ENCODE measurements at regions not wholly inside any gene's neighbourhood (a gene's known extent, or its start where the extent isn't known, plus 50 kb on each side); places are given as distances from the start of the nearest gene placed in this dataset.
"Not testable (repeated sequence)": the region's sequence is repeated elsewhere in the genome, so short reads cannot be mapped to it uniquely, and the experiment has no call there.

GRCh38 chr1:47682786-47683350, 245.0 kb downstream of the FOXD2 start:
- DNase-seq (ENCODE audit: low read depth, low spot score), result no peak

GRCh38 chr1:47683401-47683800, 245.6 kb downstream of the FOXD2 start:
- no peak for DNase-seq (ENCODE audit: low read depth, low spot score)

- DNase-seq (ENCODE audit: low read depth, low spot score), result no peak
Measured at GRCh38 chr1:47684518-47684917, 246.7 kb downstream of the FOXD2 start.

DNA sequence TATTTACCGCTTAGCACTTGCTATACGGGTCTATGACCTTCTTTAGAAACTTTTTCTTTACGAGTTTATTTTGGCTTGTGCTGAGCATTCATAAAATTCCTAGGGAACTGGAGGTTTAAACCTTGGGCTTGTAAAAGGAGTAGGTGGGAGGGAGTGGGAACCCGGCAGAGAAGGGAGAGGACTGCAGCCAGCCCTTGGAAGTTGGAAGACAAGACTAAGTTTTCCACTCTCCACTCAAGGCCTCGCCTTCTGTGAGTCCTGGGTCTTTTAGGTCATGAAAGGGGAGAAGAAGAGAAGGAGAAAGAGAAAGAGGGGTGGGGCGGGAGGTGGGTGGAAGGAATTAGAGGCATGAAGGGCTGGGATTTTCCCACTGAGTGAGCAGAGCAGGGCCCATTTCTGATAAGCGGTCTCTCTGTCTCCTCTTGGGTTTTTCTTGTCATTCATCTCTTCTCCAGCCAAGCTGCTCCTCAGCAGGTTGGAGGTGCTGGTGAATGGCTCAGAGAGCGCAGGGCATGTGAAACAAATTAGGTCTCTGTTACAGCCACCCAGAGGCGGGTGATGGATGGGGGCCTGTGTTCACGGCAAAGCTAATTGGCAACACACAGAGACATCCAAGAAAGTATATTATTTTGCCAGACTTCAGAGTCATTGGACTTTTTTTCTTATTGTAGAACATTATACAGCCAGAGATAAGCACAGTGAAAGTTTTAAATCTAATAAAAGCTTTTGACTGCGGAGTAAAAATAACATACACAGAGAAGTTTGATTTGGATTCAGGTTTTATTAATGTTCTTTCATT, 247.3 kb downstream of the FOXD2 start:
- no peak for DNase-seq (ENCODE audit: low read depth, low spot score)

DNA sequence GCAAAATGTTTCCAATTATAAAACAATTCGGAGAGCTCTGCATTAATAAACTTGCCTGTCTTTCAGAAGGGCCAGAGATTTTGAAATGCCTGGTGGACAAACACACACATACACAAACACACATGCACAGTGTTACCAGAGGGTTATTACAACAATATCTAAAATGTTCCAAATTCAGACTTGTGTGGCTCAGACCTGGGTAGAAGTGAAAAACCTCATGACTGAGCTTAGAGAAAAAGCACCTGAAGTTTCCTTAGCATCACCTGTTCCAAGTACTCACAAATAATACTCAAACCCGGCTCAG, 247.9 kb downstream of the FOXD2 start:
- no peak for DNase-seq (ENCODE audit: low read depth, low spot score)

- DNase-seq (ENCODE audit: low read depth, low spot score), result no peak
Measured at GRCh38 chr1:47686731-47687630, 249.1 kb downstream of the FOXD2 start.

DNA sequence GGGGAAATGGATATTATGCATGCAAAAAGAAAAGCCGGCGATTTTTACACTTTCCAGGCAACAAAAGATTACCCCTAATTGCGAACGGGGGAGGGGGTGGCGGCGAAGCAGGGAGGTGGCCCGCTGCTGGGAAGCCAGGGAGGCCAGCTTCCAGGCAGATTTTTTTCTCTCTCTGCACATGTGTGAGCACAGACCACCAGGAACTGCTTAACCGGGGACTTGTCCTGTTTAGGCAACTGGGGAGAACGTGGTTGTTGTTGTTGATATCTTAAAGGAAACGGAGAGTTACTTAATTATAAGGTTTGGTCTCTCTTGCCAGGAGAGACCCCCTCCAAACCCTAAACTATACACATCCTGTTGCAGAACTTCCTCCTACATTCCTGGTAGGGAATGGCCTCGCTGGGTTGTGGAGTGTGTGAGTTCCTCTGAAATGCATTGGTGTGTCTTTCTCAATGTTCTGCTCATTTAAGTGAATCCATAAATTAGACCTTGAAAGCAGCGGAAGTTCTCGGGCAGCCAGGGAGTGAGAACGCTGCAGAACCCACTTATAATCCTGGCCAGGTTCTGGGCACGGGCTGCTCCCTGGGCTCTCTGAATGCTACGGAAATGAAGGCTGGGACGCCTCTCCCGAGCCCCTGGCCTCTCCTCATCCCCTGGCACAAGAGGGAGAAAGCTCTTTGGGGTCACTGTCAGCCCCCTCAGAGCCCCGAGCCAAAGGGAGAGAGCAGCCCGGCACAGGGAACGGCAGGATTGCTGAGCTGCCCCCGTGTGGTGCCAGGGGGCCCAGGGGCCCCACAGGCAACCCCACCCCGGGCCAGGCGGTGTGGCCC, 250.0 kb downstream of the FOXD2 start:
- DNase-seq (ENCODE audit: low read depth, low spot score), result no peak

- DNase-seq (ENCODE audit: low read depth, low spot score), result no peak
Measured at GRCh38 chr1:47688461-47689296, 250.8 kb downstream of the FOXD2 start.

GRCh38 chr1:47689894-47690293, 252.1 kb downstream of the FOXD2 start:
- no peak for DNase-seq (ENCODE audit: low read depth, low spot score)

- DNase-seq (ENCODE audit: low read depth, low spot score), result no peak
Measured at GRCh38 chr1:47690341-47691250, 252.8 kb downstream of the FOXD2 start.

DNA sequence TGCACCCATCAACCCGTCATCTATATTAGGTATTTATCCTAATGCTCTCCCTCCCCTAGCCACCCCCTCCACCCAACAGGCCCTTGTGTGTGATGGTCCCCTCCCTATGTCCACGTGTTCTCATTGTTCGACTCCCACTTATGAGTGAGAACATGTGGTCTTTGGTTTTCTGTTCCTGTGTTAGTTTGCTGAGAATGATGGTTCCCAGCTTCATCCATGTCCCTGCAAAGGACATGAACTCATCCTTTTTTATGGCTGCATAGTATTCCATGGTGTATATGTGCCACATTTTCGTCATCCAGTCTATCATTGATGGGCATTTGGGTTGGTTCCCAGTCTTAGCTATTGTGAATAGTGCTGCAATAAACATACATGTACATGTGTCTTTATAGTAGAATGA, 253.4 kb downstream of the FOXD2 start:
- not testable (repeated sequence) for DNase-seq (ENCODE audit: low read depth, low spot score)

- no peak for DNase-seq (ENCODE audit: low read depth, low spot score)
Measured at GRCh38 chr1:47692196-47692595, 254.4 kb downstream of the FOXD2 start.

DNA sequence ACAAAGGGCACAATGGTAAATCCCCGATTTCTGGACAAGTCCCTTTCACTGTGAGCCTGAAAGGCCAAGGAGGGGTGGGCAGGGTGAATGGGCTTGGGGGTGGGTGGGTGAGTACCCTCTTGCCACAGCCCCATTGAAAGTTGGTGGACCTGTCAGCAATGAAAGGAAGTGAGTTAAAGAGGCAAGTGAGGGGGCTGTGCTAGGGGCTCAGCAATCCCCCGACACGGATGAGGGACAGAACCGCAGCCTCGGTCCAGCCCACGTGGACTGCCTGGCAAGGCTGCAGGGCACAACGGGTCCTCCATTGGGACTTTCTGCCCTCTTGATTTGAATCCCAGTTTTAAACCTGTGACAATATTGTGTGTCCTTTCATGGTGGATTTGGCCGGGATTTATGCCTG, 255.3 kb downstream of the FOXD2 start:
- no peak for DNase-seq (ENCODE audit: low read depth, low spot score)

GRCh38 chr1:47694011-47694890, 256.4 kb downstream of the FOXD2 start:
- no peak for DNase-seq (ENCODE audit: low read depth, low spot score)

DNA sequence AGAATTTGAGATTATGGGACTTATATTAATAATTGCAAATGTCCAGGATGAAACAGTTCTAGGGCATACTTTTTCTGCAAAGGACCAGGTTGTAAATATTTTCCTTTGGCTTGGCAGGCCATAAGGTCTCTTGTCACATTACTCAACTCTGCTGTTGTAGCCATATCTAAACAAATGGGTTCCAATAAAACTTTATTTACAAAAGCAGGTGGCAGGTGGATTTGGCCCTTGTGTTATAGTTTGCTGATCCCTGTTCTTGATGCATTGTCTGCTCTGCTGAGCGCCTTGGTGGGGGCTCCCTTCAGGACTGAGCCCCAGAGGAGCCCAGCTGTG, 258.5 kb downstream of the FOXD2 start:
- DNase-seq (ENCODE audit: low read depth, low spot score), result no peak

GRCh38 chr1:47696737-47697441, 259.0 kb downstream of the FOXD2 start:
- DNase-seq (ENCODE audit: low read depth, low spot score), result no peak

DNA sequence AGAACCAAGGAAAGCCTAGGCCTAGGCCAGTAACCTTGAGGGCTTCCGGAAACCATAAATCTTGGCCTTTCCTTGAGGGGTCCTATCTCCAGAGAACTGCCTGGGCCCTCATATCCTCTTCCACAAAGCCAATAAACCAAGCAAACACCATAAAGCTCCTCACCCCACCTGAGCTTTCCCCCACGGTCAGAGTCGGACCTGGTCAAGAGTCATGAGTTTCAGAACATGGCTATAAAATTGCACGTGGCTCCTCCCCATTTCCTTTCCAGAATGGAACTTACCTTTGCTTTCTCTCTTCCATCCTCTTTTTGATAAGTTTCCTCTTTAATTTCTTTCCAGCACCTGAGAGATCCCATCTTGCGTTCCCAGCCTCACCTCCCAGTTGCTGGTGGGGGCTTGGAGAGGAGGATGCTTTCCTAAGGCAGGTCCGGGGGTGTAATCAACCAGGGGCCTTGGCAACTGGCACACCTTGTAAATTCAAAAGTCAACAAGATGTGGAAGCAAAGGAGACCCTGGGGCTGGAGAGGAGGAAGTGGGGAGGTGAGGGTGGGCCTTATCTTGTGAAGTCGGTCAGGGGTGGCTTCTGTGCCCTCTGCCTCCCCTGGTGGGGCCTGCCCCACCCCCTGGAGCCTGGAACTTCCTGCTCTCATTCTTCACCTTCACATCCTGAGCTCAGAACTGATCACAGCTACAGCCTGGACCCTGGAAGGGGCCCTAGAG, 259.9 kb downstream of the FOXD2 start:
- no peak for DNase-seq (ENCODE audit: low read depth, low spot score)
